Astrocyte of the hippocampus (primary cell): ENCODE measurements at regions not wholly inside any gene's neighbourhood (a gene's known extent, or its start where the extent isn't known, plus 50 kb on each side); places are given as distances from the start of the nearest gene placed in this dataset.
"Not testable (repeated sequence)": the region's sequence is repeated elsewhere in the genome, so short reads cannot be mapped to it uniquely, and the experiment has no call there.

Source experiments
- DNase-seq: peaks from one replicate; pipeline ENCODE4 v3.0.0; 2011; ENCODE audit warnings: low read depth, low spot score

GRCh38 chr11:36738292-36738861 lies 140.3 kb upstream of the RAG2 start:
- DNase-seq, result no peak

GRCh38 chr11:36736103-36736502 lies 138.1 kb upstream of the RAG2 start:
- no peak for DNase-seq

- DNase-seq, result not testable (repeated sequence)
Observed at GRCh38 chr11:36733721-36734120, 135.7 kb upstream of the RAG2 start.

GRCh38 chr11:36730761-36731160 lies 132.7 kb upstream of the RAG2 start:
- DNase-seq, result no peak

GRCh38 chr11:36729825-36730224 lies 131.8 kb upstream of the RAG2 start:
- DNase-seq, result no peak

GRCh38 chr11:36726420-36726819 lies 128.4 kb upstream of the RAG2 start:
- no peak for DNase-seq

GRCh38 chr11:36724742-36725385 lies 126.8 kb upstream of the RAG2 start:
- no peak for DNase-seq

GRCh38 chr11:36722421-36722820 lies 124.4 kb upstream of the RAG2 start:
- no peak for DNase-seq

GRCh38 chr11:36719358-36720107 lies 121.5 kb upstream of the RAG2 start:
- DNase-seq, result no peak

GRCh38 chr11:36718451-36718850 lies 120.4 kb upstream of the RAG2 start:
- DNase-seq, result no peak

GRCh38 chr11:36713715-36714114 lies 115.7 kb upstream of the RAG2 start:
- DNase-seq, result no peak

- no peak for DNase-seq
Observed at GRCh38 chr11:36711104-36711825, 113.2 kb upstream of the RAG2 start.
